Stimulated activated CD8-positive, alpha-beta memory T cell treated with anti-CD3 and anti-CD28 coated beads, Interleukin-4, amount 100 ng/mL, for 1 hour (primary cell): ENCODE measurements at regions not wholly inside any gene's neighbourhood (a gene's known extent, or its start where the extent isn't known, plus 50 kb on each side); places are given as distances from the start of the nearest gene placed in this dataset.

Experiments
- DNase-seq, 2 donors: peaks; one replicate each; pipeline ENCODE4 v3.0.0-alpha.2; 2020; ENCODE audit warnings: low read depth in 2 of 2, low spot score in 1 of 2

DNA sequence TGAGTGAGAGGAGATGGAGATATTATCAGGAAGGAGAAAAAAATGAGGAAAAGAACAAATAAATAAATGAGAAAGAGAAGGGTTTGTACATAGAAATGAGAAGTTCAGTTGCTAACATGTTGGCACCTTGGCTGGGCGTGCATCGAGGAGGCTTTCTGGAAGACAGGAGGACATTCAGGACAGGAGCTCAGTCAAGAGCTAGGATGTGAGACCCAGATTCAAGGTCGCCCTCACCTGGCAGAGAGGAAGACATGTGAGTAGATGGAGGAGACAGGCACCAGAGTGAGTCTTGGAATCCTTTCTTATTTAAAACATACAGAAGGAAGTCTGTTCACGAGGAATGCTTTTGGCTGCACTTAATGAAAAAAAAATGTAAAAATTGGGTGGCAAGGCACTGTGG, 640.9 kb downstream of the NPHP4 start:
- no peak for DNase-seq

DNA sequence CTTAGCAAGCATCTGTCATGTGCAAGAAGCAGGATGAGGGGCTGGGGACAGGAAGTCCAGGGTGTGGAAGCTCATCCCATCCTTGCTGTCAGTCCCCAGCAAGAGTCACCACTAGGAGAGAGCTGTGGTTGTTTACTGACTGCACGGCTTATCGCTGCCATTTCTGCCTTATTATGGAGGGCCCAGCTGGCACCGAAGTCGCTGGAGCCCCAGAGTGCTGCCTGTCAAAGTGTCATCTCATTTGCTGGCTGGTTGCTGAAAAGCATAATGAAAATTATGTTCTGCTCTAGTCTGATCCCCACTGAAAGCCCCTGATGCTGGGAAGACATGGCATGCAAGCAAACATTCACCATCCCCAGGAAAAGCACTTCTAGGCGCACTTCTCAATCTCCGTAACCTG, 642.7 kb downstream of the NPHP4 start:
- DNase-seq = no peak

DNA sequence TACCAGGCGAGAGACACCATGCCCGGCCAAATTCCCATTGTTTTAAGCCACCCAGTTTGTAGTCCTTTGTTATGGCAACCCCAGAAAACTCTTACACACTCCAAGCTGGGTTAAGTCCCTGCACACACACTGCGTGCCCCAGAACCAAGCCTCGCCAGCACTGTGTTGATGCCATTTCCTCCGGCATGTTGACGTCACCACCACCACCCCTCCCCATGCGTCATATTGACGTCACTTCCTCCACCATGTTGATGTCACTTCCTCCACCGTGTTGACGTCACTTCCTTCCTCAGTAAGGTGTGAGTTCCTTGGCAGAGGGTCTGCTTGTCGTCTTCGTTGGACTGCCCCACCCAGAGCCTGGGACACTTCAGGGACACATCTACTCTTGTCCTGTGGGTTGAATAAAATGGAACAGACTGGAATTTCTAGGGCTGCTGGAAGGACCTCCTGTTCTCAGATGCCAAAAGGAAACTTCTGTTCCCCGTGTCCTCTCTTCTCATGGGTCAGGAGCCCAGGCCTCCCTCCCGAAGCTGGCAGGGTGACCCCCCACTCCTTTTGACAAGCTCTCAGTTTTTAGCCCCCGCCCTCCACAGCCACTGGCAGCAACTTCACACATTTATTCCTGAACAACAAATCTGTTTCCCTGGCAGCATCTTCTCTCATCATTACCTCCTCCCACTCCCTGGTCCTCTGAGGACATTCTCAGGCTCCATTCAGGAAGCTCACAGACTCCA, 643.3 kb downstream of the NPHP4 start:
- no peak for DNase-seq

DNA sequence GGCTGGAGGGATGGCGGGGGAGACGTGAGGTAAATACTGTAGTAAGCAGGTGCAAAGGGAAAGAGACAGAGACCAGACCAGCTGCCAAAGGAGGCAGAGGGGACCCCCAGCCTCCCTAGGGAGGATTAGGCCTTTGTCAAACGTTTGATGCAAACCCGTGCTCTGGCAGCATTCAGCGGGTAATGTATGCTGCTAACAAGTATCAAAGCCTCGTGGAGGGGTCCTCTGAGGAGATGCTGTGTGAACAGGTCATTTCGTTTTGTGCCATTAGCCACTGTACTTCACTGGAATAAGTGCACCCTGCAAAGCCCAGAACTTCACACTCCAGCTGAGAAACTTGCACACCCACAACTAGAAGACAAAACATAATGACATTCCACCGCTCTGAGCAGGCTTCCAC, 644.5 kb downstream of the NPHP4 start:
- no peak for DNase-seq

DNA sequence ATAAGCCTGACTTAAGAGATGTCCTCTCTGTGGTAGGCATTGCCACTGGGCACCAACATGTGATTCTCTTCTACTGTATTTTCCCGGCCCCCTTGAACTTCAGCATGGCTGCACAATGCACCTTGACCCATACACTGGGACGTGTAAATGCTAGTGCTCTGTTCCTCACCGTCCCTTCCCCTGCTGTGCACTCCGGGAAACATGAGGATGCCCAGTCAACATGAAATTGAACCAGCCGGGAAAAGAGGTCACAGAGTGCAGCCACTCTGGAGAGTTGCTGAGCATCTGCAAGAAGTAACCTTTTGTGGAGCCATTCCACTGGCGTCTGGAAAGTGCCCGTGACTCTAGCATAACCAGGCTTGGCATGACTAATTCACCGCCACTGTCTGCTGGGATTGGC, 646.7 kb downstream of the NPHP4 start:
- no peak for DNase-seq

DNA sequence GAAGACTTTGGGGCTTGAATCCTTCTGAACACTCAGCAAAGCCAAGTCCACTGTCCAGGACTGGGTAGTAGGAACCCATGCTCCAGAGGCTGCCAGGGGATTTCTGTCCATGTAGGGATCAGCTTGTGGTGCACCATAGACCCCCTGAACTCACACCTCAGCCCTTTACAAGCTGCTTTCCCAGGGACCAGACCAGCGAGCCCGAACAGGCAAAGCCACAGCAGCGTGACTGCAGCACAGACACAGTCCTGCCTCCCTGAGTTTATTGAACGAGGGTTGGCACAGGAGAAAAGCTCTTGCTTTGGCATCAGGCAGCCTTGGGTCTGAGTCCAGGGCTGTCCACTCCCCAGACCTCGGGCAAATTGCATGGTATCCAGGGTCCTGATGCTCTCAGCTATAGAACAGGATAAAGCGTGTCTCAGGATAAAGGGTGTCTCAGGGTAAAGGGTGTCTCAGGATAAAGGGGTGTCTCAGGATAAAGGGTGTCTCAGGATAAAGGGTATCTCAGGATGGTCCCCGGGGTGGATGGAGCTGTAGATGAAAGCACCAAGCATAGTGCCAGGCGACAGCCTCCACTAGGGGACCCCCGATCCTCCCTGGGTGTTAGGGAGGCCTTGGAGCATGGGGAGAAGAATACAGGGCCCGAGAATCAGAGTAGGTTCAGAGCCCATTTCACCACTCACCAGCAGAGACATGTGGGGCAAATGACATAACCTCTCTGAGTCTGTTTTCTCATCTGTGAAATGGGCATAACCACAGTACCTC, 648.8 kb downstream of the NPHP4 start:
- no peak for DNase-seq

DNA sequence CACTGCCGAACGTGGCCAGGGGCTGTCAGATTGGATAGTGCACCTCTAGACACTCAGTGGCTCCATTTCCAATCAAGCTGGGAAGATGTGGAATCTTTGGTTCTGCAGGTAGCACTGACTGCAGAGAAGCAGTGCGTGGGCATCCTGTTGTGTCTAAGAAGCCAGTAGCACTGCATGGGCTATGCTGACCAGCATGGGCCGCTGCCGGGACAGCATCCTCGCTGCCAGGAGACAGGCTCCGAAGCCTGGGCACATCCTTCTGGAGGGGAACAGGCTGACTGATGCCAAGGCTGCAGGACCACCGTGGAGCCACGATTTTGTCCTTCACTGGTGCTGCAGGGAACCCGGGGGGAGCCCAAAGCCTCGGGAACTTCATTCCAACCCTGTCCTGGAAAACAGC, 649.4 kb downstream of the NPHP4 start:
- no peak for DNase-seq

DNA sequence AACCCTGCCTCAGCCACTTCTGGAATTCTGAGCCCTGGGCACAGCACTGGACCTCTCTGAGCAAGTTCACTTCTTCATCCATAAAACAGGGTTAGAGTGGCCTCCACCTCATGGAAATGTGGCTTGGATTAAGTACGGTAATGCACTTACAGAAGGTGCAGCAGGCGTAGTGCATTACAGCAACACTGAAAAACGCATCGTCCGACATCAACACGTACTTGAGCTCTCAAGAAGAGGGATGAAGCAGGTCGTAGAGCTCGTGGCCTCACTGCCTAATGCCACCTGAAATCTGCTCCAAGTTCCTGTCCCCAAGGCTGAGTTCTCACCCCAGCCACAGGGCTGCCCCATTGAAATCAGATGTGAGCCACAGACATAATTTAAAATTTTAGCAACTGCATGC, 650.1 kb downstream of the NPHP4 start:
- DNase-seq = no peak

DNA sequence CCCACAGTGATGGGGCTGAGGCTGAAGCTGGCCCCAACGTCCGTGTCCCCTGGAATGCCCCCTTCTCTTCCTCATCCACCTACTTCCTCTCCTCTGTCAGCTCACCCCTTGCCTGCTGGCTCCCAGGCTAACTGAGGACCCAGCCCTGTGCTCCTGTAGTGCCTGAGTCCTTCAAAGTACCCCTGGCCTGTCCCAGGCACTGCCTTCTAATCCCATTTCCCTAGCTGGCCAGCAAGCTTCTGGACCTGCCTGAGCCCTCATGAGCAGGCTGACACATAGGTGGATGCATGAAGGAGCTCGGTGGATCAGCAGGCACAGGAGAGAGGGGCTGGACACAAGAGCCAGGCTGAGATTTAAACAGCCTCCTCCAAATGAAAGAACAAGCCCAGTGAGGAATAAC, 650.8 kb downstream of the NPHP4 start:
- DNase-seq = no peak

DNA sequence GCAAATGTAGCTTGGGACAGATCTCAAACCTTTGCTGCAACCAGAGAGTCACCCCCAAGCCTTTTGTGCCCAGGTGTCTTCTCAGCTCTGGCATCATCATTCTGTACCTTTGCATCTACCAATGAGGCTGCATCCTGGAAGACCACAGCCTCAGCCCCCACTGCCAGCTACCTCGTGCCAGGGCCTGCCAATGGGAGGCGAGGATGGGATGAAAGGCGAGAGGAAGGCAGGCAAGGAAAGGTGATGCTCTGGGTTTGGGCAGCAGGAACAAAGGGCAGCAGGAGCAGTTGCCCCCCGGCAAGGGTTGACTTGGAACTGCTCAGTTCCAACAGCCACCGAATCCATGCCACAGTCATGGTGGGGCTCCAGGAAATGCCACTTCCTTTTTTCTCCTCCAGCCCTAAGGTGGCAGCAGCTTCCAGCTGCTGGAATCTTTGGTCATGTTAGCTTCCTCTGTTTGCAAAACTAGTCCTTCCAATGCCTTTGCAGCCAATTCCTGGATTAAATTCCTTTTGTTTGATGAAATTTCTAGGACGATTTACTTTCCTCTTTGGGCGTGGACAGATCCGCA, 651.6 kb downstream of the NPHP4 start:
- no peak for DNase-seq

DNA sequence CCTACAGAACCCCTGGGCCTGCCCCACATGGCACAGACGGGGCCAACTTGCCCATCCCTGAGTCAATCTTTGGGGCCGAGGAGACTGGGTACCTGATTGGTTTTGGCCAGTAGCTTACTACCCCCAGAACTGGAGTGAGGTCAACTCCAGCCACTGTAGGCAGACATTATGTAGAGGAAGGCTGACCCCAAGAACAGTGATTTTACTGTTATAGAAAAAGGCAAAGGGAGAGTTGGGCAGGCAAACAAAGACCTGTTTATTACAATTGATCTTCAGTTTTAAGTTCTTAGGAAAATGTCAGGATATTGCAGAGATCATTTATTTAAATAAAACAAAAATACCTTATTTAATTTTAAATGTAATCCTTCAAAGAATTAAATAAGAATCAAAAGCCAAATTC, 653.8 kb downstream of the NPHP4 start:
- DNase-seq = no peak

DNA sequence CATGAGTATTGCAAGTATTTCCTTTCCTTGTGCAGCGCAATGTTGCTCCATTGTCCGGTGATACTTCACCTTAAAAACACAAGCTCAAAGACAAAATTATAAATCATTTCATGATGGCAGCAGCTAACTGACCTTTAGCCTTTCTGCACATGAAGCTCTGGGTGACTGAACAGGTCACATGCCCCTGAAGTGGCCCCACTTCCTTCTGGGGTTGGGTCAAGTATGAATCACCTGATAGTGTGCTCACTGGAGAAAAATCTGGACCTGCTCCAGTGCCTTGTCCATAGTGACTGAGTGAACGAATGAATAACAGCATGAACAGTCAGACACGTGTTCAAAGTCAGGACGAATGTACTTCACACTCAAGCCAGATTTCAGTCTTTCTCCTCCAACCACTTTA, 658.9 kb downstream of the NPHP4 start:
- DNase-seq = no peak

DNA sequence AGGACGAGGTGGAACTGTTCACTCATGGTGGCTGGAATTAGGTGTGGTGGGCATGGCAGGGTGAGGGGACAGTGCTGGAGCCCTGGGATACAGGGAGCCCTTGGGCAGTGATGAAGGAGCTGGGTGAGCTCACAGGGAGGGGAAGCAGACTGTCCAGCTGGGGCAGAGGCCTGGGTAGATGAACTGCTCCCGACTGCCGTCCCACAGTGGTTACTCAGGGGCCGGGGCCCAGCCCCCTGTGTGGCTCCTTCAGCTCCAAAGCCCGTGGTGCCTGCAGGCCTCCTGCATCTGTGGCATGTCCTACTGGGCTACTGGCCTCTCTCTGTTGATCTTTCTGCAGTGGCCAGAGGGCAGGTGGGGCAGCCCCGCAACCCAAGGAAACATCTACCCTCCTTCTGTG, 661.1 kb downstream of the NPHP4 start:
- DNase-seq = no peak

DNA sequence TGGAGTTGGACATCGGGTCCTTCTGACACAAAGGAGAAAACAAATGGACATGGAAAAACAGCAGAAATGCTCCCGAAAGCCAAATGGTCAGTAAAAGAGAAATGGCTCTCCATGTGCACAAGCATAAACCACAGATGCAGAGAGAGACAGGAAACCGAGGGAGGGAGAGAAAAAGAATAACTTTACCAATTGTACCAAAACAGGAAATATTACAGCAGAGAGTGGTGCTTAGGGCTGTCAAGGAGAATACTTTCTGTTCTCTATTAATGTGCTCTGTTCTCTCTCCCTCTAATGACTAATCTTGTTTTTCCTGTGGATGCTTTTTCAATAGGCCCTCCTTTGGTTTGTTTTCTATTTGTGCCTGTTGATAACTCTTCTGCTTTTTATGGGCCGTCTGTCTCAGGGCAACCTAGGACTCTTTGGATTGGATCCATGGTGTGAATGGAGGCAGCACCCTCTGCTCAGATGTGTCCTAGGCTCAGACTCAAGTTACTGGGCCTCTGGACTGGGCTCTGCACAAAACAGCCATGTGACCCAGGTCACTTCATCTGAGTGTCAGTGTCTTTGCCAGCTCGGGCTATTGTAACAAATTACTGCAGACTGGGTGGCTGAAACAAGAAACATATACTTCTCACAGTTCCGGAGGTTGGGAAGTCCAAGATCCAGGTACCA, 663.0 kb downstream of the NPHP4 start:
- DNase-seq = no peak

DNA sequence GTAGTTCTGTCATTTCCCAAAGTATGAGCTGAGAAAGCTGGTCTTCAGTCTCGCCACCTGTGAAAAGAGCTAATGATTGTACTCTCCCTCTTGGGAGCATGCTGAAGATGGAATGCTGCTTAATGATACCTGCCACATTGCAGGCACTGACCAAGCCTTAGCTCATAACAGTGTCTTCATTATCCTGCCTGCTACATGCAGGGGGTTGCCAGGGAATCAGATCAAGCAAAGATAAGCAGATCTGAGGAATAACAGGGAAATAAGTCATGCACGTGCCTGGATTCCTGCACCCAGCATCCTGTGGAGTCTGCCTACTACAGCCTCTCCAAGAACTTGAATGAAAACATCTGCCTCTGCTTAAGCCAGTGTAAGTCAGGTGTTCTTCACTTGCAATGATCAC, 667.3 kb downstream of the NPHP4 start:
- DNase-seq = no peak

DNA sequence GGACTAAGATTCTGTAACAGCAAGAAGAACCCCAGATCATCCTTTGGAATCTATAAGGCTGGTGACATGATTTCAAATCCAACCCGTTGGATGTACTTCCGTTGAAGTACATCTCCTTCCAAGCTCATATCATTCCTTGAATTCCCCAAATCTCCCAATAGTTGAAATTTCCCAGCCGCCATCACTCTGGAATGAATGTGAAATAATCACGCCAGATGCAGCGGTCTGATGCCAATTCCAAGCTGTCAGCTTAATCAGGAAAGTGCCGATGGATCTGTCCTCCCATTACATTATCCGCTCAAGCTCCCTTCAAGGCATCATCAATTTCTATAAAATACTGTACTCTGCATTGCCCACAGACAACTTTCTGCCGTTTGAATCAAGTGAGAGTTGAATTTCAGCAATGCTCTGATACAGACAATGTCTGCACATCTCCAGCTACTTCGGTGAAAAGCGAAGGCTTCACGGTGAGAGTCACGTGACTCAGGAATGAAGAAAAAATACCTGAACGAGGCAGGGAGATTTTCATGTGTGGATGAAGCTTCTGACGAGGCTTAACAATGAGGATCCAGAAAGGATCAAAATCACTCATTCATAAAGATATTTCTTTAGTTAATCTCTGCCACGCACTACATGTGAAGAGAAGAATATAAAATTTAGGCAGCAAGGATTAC, 663.9 kb downstream of the AJAP1 start:
- DNase-seq = no peak

DNA sequence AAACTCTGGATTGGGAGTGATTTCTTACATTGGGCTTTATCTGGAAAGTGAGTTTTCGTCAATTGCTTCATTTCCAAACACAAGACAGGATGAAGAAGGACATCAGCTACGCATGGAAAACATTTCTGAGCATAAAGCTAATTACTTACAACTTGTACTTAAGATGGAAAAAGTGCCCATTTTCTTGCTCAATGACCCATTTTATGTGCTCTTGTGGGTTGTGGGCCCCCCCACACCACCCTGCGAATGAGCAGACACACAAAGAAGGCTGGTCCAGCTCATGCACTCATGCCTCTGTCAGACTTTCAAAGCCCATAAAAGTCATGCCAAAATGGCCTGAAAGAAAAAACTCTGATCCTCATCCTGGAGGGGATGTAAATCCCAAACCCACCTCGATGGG, 663.0 kb downstream of the AJAP1 start:
- DNase-seq = no peak

DNA sequence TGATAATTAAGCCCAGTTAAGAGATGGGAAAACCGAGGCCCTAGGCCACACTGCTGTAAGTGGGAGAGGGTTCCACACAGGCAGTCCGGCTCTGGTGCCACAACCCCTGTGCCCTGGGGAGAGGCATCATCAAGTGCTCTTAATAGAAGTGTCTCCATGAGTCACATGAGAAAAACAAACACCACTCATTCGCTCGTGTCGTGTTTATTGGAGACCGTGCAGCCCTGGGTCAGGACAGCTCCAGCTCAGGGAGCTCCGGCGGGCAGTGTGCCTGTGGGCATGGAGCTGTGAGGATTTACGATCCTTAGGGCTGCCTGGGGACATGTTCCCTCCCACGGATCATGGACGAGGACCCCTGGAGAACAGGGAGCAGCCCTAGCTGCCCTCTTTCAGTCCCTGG, 658.5 kb downstream of the AJAP1 start:
- DNase-seq = no peak

DNA sequence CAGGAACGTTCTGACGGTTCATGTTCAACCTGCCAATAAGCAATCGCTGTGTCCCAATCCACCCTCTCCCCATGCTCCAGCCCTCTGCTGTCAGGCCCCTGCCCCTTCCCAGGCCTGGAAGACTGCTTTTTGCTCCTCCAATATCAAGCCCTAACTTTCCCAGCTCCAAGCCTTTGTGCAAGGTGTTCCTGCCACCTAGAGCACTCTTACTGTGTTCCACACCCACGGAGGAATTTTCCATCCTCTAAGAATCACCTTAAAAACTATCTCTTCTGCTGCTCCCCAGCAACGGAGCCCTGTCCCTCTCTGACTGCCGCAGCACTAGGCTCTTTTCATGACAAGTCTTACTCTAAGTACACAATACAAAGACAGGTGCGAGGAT, 657.9 kb downstream of the AJAP1 start:
- no peak for DNase-seq

DNA sequence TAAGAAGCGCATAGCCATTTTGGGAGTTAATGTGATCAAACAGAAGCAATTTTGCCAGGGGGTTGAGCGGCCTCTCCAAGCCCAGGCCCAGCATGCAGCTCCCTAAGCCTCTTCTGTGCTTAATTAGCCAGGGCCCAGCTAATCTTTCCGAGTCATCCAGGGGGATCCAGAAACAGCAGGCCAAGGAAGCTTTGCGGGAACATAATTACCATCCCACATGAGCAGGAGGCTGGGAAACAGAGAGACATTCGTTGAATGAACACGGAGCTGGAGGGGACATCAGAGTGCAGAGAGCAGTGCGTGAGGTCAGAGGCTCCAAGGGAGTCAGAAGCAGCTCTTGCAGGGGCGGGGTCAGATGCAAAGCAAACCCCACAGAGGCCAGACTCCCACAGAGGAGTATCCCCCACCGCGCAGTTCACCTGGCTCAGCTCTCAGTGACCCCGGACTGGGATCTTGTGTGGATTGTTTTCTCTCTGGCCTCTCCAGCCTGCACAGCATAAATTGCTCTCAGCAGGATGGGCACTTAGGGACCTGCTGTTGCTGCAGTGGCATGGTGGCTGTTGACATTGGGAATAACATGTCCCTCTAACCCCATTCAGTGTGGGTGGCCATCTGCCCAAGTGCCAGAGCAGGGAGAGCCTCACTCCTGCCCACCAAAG, 657.4 kb downstream of the AJAP1 start:
- no peak for DNase-seq

DNA sequence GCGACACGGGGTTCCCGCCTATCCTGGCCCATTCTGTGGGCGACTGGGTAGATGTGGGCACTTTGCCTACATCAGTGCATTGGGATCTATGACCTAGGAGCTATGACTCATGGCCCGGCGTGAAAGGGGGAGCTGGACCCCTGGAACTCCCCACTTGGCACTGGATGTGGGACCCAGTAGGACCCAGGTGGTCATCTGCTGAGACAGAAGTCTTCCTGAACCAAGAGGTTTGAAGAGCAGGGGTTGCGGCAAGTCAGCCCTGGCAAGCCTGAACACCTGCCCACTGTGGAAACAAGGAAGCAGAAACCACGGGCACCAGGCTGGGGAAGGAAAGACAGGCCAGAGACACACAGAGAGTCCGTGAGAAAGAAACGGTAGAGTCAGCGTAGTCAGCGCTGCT, 656.7 kb downstream of the AJAP1 start:
- DNase-seq = no peak
